Activated CD8-positive, alpha-beta memory T cell treated with anti-CD3 and anti-CD28 coated beads, Interleukin-2, amount 50 U/mL, for 1 hour (primary cell): ENCODE measurements at regions not wholly inside any gene's neighbourhood (a gene's known extent, or its start where the extent isn't known, plus 50 kb on each side); places are given as distances from the start of the nearest gene placed in this dataset.

Experiments used
- DNase-seq: peaks from one replicate; pipeline ENCODE4 v3.0.0-alpha.2; 2020; ENCODE audit errors: extremely low read depth

- no peak for DNase-seq
These were observed 985.8 kb downstream of the TBC1D22A start for GRCh38 chr22:47748271-47748670.

- DNase-seq: no peak
These were observed 977.8 kb downstream of the TBC1D22A start for GRCh38 chr22:47740109-47740805.

- DNase-seq: no peak
These were observed 977.0 kb downstream of the TBC1D22A start for GRCh38 chr22:47739291-47740015.

GRCh38 chr22:47738472-47739013, 976.1 kb downstream of the TBC1D22A start:
- no peak for DNase-seq

GRCh38 chr22:47736186-47737034, 974.0 kb downstream of the TBC1D22A start:
- DNase-seq: no peak

GRCh38 chr22:47734511-47734910, 972.1 kb downstream of the TBC1D22A start:
- DNase-seq: no peak

- no peak for DNase-seq
These were observed 965.2 kb downstream of the TBC1D22A start for GRCh38 chr22:47727641-47728040.

- no peak for DNase-seq
These were observed 962.3 kb downstream of the TBC1D22A start for GRCh38 chr22:47724751-47725150.

- DNase-seq: no peak
These were observed 961.6 kb downstream of the TBC1D22A start for GRCh38 chr22:47724030-47724429.

- no peak for DNase-seq
These were observed 955.9 kb downstream of the TBC1D22A start for GRCh38 chr22:47718337-47718736.

- no peak for DNase-seq
These were observed 954.6 kb downstream of the TBC1D22A start for GRCh38 chr22:47716890-47717615.

- DNase-seq: no peak
These were observed 953.6 kb downstream of the TBC1D22A start for GRCh38 chr22:47715866-47716578.

- no peak for DNase-seq
These were observed 951.5 kb downstream of the TBC1D22A start for GRCh38 chr22:47713941-47714340.

GRCh38 chr22:47710135-47710534, 947.7 kb downstream of the TBC1D22A start:
- no peak for DNase-seq

GRCh38 chr22:47705350-47705749, 942.9 kb downstream of the TBC1D22A start:
- DNase-seq: no peak

GRCh38 chr22:47698906-47699305, 936.5 kb downstream of the TBC1D22A start:
- DNase-seq: no peak

- no peak for DNase-seq
These were observed 935.4 kb downstream of the TBC1D22A start for GRCh38 chr22:47697861-47698260.

- DNase-seq: no peak
These were observed 934.3 kb downstream of the TBC1D22A start for GRCh38 chr22:47696776-47697175.

GRCh38 chr22:47695176-47695575, 932.7 kb downstream of the TBC1D22A start:
- no peak for DNase-seq

- no peak for DNase-seq
These were observed 932.2 kb downstream of the TBC1D22A start for GRCh38 chr22:47694536-47695130.
